ENCODE measurements at regions not wholly inside any gene's neighbourhood (a gene's known extent, or its start where the extent isn't known, plus 50 kb on each side); places are given as distances from the start of the nearest gene placed in this dataset.

DNA sequence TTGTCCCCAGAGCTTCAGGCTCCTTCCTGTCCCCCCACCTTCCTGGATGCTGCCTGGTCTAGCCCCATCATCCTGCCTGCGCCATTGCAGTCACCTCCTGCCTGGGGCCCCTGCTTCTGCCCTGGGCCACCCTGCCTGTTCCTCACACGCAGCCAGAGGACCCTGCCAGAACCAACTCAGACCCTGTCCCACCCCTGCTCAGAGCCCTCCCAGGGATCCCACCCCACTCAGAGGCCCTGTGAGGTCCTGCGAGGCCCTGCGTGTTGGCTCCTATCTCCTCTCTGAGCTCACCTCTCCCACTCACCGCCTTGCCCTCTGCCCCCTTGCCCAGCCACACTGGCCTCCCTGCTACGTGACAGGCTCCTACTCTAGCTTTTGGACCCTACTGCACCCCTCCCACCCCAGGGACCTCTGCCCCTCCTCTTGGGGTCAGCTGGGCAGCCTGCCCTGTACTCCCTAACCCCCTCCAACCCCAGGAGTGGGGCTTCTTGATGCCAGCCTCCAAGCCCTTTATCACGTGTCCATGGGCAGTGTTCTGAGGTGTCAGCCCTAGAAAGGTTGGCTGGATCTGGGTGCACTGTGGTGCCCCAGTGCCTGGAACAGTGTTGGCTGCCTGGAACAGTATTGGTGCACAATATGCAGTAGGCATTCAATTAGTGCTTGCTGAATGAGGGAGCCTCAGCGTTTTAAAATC is 68.3 kb downstream of the CEBPB start:
- no peak for DNase-seq

- DNase-seq: no peak
Measured at GRCh38 chr20:50259705-50260478, 69.3 kb downstream of the CEBPB start.

DNA sequence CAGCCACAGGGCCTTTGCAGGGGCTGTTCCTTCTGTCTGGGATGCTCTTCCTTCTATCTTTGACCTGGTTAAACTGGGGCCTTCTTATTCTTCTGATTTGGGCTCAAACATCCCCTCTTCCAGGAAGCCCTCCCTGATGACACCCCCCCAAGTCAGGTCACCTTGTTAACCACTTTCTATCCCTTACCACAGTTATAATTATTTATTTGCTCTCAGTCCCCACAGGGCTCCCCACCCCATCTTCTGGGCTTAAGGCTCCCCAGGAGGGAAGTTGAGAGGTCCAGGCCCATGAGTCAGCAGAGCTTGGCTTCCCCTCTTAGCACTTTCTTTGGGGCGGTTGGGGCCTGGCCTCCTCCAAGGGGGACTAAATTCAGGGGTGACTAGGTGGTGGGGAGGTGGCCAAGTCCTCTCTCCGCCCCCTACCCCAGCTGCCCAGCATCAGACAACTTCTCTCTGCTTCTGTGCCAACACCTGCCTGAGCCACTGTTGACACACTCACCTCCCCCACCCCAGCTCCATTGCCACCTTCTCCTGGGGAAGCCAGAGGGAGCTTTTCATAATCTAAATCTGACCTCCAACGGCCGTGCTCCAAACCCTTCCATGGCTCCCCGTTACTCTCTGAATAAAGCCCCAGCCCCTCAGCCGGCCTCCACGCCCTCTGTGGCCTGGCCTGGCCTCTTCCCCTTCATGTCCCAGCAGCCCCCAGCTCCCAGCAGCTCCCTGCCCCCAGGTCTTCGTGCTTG is 70.0 kb downstream of the CEBPB start:
- peak; percentile 22 for DNase-seq

GRCh38 chr20:50261471-50262212 is 71.0 kb downstream of the CEBPB start:
- no peak for DNase-seq

GRCh38 chr20:50263831-50264230 is 73.2 kb downstream of the CEBPB start:
- no peak for DNase-seq

DNA sequence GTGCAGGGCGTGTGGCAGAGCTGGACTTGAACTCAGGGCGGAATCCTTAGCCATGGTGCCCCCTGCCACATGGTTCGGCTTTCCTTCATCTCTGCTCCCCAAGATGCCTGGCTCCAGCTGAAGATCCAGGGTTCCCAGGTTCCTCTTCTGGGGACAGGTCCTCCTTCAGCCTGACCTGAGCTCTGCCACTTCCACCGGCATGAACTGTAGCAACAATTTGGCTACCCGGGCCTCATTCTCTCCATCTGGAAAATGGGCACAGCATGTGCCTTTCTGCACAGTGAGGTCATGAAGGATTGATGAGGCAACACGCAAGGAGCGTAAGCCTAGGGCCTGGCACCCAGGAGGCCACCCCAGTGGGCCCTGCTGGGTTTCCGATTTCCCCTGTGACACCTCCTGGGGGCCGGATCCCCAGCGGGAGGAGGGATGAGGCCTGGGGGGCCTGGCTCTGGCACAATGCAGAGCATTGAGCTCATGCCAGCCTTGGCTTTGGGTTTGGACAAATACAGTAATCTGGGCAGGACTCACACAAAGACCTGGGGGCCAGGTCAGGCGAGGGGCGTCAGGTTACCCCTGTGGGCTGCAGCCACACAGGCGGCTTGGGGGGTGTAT is 74.0 kb downstream of the CEBPB start:
- DNase-seq: no peak

GRCh38 chr20:50265245-50265946 is 74.8 kb downstream of the CEBPB start:
- DNase-seq: no peak

DNA sequence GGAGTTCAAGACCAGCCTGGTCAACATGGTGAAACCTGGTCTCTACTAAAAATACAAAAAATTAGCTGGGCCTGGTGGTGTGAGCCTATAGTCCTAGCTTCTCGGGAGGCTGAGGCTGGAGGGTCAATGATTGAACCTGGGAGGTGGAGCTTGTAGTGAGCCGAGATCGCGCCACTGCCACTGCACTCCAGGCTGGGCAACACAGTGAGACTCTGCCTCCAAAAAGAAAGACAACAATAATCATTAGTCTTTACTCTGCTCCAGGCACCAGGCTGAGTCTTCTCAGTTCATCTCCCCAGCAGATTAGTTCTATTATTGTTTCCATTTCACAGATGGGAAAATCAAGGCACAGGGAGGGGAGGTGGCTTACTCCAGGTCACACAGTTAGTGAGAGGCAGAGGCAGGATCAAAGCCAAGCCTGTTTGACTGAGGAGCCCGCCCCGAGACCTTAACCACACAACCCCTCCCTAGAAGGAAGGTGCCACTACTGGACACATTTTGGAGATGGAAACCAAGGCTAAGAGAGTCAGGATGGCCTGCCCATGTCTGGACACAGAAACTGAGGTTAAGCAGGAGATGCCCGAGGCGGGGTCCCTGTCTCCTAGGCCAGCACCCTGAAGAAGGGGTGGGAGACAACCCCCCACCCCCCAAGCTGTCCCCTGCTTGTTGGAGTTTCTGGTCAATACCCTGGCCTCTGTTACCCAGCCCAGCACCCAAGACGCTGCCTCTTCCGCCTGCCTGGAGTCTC is 75.8 kb downstream of the CEBPB start:
- DNase-seq: no peak

GRCh38 chr20:50267041-50267865 is 76.6 kb downstream of the CEBPB start:
- no peak for DNase-seq

GRCh38 chr20:50267866-50268219 is 77.2 kb downstream of the CEBPB start:
- no peak for DNase-seq

DNA sequence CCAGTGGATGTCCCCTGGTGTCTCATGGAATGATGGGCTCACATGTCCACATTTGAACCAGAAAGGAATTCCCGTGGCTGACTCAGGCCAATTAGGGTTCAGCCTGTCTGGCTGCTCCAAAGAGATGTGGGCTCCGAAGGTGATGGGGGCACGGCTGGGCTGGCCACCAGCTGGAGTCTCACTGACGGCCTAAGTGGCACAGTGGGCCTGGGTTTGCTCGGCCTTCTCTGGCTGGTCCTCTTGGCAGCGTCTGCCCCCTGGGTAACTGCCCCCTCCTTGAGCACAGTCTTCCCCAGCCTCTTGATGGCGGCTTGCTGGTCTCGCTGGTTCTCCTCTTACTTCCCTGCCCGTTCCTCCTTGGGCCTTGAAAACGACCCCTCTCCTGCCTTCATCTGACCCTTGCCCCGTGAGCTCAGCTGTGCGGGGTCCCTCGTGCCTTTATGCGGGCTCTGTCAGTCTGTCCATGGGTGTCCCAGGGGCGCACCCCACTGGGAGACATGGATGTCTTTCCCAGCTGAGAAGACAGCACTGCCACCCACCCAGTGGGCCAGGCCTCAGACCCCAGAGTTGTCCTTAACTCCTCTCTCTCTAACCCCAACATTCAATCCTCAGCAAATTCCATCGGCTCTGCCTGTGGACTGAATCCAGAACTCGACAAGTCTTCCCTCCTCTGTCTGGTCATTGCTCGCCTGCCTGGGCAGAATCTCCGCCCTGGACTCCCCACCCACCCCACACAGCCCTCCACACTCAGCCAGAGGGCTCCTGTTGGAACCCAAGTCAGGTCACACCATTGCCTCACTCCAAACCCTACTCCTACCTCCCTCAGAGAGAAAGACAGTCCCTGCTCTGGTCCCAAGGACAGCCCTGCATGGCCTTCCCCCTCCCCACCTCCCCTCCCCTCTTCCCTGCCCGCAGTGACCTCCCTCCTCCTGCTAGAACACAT is 78.7 kb downstream of the CEBPB start:
- DNase-seq: no peak

- DNase-seq: no peak
Measured at GRCh38 chr20:50270034-50270395, 79.4 kb downstream of the CEBPB start.

DNA sequence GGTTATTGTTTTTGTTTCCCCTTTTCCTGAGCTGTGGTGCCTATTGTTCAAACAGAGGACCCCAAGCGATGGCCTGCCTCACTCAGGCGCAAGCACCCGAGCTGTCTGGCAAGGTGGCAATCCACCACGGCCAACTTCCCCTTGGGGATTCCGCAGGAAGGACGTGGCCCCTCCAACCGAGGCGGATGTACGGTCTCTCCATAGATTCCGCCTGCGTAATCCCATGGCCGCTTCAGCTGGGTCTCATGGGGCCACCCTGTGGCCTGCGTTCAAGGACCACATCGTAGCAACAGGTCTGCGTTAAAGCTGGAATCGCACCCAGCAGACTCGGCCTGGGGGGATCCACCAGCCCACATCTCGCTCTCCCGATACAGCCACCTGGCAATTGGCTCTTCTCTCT is 79.9 kb downstream of the CEBPB start:
- no peak for DNase-seq

- DNase-seq: no peak
Measured at GRCh38 chr20:50271176-50271575, 80.5 kb downstream of the CEBPB start.

- DNase-seq: no peak
Measured at GRCh38 chr20:50271612-50272011, 81.0 kb downstream of the CEBPB start.

- DNase-seq: no peak
Measured at GRCh38 chr20:50272030-50272723, 81.5 kb downstream of the CEBPB start.

DNA sequence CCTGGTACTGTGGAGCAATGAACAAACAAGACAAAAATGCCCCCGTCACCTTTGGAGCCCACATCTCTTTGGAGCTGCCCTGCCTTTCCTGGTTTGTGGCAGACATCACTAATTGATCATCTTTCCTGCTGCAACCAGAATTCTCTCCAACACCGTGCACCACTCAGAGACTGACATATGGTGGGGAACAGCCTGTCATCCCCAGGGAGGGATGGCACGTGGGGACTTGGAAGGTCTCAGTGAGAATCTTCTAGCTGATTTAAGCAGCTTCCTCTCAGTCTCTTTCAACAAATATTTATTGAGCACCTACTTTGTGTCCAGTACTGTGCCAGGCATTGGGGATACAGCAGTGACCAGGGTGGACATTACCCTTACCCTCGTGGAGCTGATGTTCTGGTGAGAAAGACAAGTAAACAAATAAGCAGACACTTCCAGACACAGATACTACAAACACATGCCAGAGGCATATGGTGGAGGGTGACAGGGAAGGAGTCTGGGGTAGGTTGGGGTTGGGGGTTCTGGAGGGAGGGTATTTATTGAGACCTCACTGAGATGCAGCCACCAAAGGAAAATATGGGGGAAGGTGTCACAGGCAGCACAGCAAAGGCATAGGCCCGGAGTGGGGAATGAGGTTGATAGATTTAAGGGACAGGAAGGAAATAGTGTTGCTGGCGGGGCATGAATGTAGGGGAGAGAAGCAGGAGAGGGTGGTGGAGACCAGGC is 82.3 kb downstream of the CEBPB start:
- DNase-seq: no peak
